ENCODE measurements at regions not wholly inside any gene's neighbourhood (a gene's known extent, or its start where the extent isn't known, plus 50 kb on each side); places are given as distances from the start of the nearest gene placed in this dataset.

DNA sequence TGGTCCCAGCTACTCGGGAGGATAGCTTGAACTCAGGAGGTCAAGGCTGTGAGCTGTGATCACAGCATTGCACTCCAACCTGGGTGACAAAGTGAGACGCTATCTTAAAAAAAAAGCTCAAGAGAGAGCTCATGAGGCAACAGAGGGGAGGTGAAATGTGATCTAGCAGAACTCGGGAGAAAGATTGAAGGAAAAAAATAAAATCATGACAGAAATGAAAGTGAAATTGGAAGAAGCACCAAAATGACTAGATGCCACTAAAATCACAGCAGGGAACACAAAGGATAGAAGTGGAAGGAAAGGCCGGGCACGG is 109.4 kb upstream of the BNIP2 start:
- TF ChIP-seq, protein P1, sequence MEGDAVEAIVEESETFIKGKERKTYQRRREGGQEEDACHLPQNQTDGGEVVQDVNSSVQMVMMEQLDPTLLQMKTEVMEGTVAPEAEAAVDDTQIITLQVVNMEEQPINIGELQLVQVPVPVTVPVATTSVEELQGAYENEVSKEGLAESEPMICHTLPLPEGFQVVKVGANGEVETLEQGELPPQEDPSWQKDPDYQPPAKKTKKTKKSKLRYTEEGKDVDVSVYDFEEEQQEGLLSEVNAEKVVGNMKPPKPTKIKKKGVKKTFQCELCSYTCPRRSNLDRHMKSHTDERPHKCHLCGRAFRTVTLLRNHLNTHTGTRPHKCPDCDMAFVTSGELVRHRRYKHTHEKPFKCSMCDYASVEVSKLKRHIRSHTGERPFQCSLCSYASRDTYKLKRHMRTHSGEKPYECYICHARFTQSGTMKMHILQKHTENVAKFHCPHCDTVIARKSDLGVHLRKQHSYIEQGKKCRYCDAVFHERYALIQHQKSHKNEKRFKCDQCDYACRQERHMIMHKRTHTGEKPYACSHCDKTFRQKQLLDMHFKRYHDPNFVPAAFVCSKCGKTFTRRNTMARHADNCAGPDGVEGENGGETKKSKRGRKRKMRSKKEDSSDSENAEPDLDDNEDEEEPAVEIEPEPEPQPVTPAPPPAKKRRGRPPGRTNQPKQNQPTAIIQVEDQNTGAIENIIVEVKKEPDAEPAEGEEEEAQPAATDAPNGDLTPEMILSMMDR (IDR thresholded peaks at IDR 0.05; ENCODE audit: low read depth, low read length, poor library complexity, severe bottlenecking): no peak
- no peak for TF ChIP-seq EZH2phosphoT487 (IDR thresholded peaks at IDR 0.05; ENCODE audit: borderline replicate concordance, low read length)

Measured in DOHH2 (cell line).